SU-DHL-6 (cell line): ENCODE measurements at regions not wholly inside any gene's neighbourhood (a gene's known extent, or its start where the extent isn't known, plus 50 kb on each side); places are given as distances from the start of the nearest gene placed in this dataset.

Experiments used
- H2AFZ ChIP-seq: fragments of 200-600 bp; sonication (generic); 2 replicates; pipeline ENCODE4 v1.6.1; 2014; ENCODE audit warnings: low read depth, mild to moderate bottlenecking, moderate library complexity, mixed read lengths, antibody characterized with exemption, low read length; ENCODE audit not compliant: severe bottlenecking
- H3F3A ChIP-seq: fragments of 200-600 bp; shearing (Covaris generic); 2 replicates; pipeline ENCODE4 v1.6.0; 2016; ENCODE audit warnings: antibody characterized with exemption, mild to moderate bottlenecking; ENCODE audit not compliant: insufficient read depth
- H3K27ac ChIP-seq: fragments of 200-600 bp; sonication (generic); 2 replicates; pipeline ENCODE4 v1.5.1; 2016; ENCODE audit warnings: low read depth, mild to moderate bottlenecking, low read length, moderate library complexity, mixed read lengths
- H3K27me3 ChIP-seq: fragments of 200-600 bp; sonication (generic), shearing (Covaris generic); 2 replicates; pipeline ENCODE4 v1.6.0; 2014; ENCODE audit warnings: mild to moderate bottlenecking, low read length
- H3K36me3 ChIP-seq: fragments of 200-600 bp; sonication (generic); 2 replicates; pipeline ENCODE4 v1.6.1; 2014; ENCODE audit warnings: mild to moderate bottlenecking, low read length, mixed read lengths
- H3K4me2 ChIP-seq: fragments of 300-600, 200-600 bp; shearing (Covaris generic), sonication (generic); 2 replicates; pipeline ENCODE4 v1.6.0; 2014; ENCODE audit warnings: low read length, low read depth, mild to moderate bottlenecking; ENCODE audit not compliant: poor library complexity, severe bottlenecking
- H3K4me3 ChIP-seq: fragments of 200-600 bp; sonication (generic); 2 replicates; pipeline ENCODE4 v1.5.1; 2014; ENCODE audit warnings: antibody characterized with exemption, low read length, mild to moderate bottlenecking, mixed read lengths; ENCODE audit not compliant: insufficient read depth, poor library complexity, severe bottlenecking
- H3K79me2 ChIP-seq: fragments of 200-600 bp; sonication (generic); 2 replicates; pipeline ENCODE4 v1.6.1; 2014; ENCODE audit warnings: mild to moderate bottlenecking, low read length, moderate library complexity; ENCODE audit not compliant: insufficient read depth
- H3K9ac ChIP-seq: fragments of 200-600 bp; sonication (generic); 2 replicates; pipeline ENCODE4 v1.7.0; 2014; ENCODE audit warnings: mild to moderate bottlenecking, low read length
- H3K9me2 ChIP-seq: fragments of 200-600 bp; sonication (generic); replicated peaks from 2 replicates; pipeline ENCODE4 v1.6.1; 2014; ENCODE audit warnings: low read length; ENCODE audit not compliant: insufficient read depth
- H3K9me3 ChIP-seq: fragments of 200-600 bp; sonication (generic); 2 replicates; pipeline ENCODE4 v1.6.1; 2014; ENCODE audit warnings: low read length, mixed read lengths; ENCODE audit not compliant: insufficient read depth
- H4K20me1 ChIP-seq: fragments of 200-600 bp; sonication (generic); 2 replicates; pipeline ENCODE4 v1.6.1; 2014; ENCODE audit warnings: low read depth, mild to moderate bottlenecking, antibody characterized with exemption, low read length, moderate library complexity, mixed read lengths
- EZH2phosphoT487 ChIP-seq: fragments of 200-600 bp; sonication (generic), shearing (Covaris generic); conservative IDR thresholded peaks from 2 replicates; pipeline ENCODE4 v1.6.1; 2018; ENCODE audit warnings: mild to moderate bottlenecking, antibody characterized with exemption, low read length, moderate library complexity, mixed read lengths
- TF ChIP-seq, protein P1 (sequence below): fragments of 200-600 bp; sonication (generic); IDR thresholded peaks from one replicate; pipeline ENCODE4 v1.5.1; 2017; ENCODE audit warnings: antibody characterized with exemption, mild to moderate bottlenecking, low read length, moderate library complexity; ENCODE audit not compliant: insufficient read depth, poor library complexity, severe bottlenecking

DNA sequence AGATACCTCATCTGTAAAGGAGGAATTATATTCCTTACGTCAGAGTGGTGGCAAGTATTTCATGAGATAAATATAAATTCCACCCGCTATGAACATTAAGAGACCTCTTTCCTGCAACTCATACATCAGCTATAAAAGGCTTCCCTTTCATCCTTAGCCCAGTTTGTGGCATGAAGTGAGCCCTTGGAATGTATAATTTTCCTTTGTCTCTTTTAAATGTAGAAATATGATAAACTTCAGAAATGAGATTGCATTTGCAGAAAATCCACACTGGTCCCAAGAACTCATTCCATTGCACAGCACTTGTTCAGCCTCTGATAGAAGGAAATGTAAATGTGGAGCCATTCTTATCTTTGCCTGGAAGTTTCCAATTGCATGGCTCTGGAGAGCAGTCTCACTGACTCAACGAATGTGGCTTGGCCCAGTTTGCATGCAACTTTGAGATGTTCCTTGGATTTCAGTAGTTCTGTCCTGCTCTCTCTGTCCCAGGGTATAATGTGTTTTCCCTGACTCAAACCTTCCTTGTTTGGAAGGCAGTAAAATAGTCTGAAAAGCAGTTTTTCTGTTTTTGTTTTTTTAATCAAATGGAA lies 746.4 kb downstream of the CDH11 start:
- Histone ChIP-seq H3F3A (no peaks in the 10 kb centered on the region), H4K20me1 (no peaks in the 10 kb centered on the region), H2AFZ (no peak overlapping the region), H3K4me2 (no peak overlapping the region), H3K4me3 (no peak overlapping the region), H3K79me2 (no peaks in the 10 kb centered on the region), H3K9ac (no peak overlapping the region), H3K9me2 (no peaks in the 10 kb centered on the region), H3K27ac (no peak overlapping the region), H3K36me3 (no peaks in the 10 kb centered on the region), H3K9me3 (0 out of 2 replicates have a peak, but pooled peaks cover 3% of the 10 kb centered on the region), H3K27me3 (no peaks in the 10 kb centered on the region)
- TF ChIP-seq, protein P1, sequence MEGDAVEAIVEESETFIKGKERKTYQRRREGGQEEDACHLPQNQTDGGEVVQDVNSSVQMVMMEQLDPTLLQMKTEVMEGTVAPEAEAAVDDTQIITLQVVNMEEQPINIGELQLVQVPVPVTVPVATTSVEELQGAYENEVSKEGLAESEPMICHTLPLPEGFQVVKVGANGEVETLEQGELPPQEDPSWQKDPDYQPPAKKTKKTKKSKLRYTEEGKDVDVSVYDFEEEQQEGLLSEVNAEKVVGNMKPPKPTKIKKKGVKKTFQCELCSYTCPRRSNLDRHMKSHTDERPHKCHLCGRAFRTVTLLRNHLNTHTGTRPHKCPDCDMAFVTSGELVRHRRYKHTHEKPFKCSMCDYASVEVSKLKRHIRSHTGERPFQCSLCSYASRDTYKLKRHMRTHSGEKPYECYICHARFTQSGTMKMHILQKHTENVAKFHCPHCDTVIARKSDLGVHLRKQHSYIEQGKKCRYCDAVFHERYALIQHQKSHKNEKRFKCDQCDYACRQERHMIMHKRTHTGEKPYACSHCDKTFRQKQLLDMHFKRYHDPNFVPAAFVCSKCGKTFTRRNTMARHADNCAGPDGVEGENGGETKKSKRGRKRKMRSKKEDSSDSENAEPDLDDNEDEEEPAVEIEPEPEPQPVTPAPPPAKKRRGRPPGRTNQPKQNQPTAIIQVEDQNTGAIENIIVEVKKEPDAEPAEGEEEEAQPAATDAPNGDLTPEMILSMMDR: no peak
- TF ChIP-seq EZH2phosphoT487: no peak

DNA sequence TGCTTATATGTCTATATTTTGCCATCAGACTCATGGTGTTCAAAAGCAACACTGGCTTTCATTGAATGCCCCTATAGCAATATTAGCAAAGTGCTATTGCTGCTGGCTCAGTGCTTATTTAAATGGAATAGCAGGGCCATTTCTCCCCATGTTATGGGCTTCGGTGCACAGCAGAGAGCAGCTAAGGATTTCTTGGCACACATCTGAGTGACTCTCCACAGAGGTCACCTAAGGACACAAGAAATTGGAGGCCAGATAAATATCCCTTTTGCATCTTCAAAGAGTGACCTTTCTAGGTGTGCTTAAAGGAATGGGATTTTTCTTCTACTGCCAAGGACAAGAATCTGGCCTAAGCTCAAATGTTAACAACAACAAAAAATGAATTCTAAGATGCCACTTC lies 751.8 kb downstream of the CDH11 start:
- Histone ChIP-seq H3K4me2 (no peak overlapping the region), H3K9ac (no peak overlapping the region), H3K36me3 (no peaks in the 10 kb centered on the region), H2AFZ (no peak overlapping the region), H3K27ac (no peak overlapping the region), H3K4me3 (no peak overlapping the region), H3K9me3 (no peaks in the 10 kb centered on the region), H3K79me2 (no peaks in the 10 kb centered on the region), H4K20me1 (no peaks in the 10 kb centered on the region), H3K9me2 (no peaks in the 10 kb centered on the region), H3K27me3 (no peaks in the 10 kb centered on the region), H3F3A (no peaks in the 10 kb centered on the region)
- TF ChIP-seq, protein P1: no peak
- no peak for TF ChIP-seq EZH2phosphoT487

DNA sequence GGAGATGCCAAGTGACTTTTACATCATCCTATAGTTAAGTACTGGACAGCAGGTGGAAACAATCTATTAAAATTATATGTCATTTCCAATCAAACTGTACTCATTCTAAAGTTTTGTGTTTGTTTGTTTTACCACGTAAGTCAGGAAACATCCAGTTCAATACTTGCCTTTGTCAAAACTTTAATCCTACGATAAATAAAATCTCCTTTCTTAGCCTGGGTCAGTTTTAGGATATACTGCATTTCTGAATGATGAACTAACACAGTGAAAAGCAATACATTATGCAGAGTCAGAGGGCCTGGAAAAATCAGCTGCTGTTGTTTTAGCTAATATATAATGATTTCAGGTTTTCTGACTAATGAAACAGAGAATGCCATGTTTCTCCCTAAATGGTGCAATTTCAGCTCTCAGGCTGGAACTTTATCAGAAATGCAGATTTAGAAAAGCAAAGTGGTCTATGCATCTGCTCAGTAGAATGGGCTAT lies 756.4 kb downstream of the CDH11 start:
- Histone ChIP-seq H3K4me2 (no peak overlapping the region), H3K4me3 (no peak overlapping the region)
- no peak for TF ChIP-seq EZH2phosphoT487
- TF ChIP-seq, protein P1: no peak

DNA sequence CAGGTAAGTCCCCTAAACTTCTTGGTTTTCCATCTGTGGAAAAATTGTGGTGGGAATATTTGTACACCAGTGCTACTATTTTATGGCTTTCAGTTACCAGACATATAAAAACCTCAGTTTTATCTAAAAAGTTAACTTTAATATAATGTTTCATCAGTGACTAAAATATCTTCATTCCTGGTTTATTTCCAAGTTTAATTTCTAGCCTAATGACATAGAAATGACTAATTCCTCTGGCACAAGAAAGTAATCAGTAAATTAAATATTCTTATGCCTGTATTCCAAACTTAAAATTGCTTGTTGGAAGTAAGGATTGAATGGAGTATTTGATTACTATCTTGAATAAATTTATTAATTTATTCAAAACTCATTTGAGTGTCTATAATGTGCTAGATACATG lies 757.0 kb downstream of the CDH11 start:
- Histone ChIP-seq H3K9me3 (no peaks in the 10 kb centered on the region), H3K27me3 (no peaks in the 10 kb centered on the region), H2AFZ (no peak overlapping the region), H3F3A (no peaks in the 10 kb centered on the region), H3K9me2 (no peaks in the 10 kb centered on the region), H3K4me2 (no peak overlapping the region), H3K79me2 (no peaks in the 10 kb centered on the region), H4K20me1 (no peaks in the 10 kb centered on the region), H3K27ac (no peak overlapping the region), H3K9ac (no peak overlapping the region), H3K36me3 (no peaks in the 10 kb centered on the region), H3K4me3 (no peak overlapping the region)
- TF ChIP-seq, protein P1: no peak
- TF ChIP-seq EZH2phosphoT487: no peak

More for the DNA sequence above, 756.4 kb downstream of the CDH11 start:
- Histone ChIP-seq H3K27ac (no peak overlapping the region), H3K9me2 (no peaks in the 10 kb centered on the region), H3K9me3 (no peaks in the 10 kb centered on the region), H4K20me1 (no peaks in the 10 kb centered on the region), H3K9ac (no peak overlapping the region), H3K36me3 (no peaks in the 10 kb centered on the region), H3K79me2 (no peaks in the 10 kb centered on the region), H3F3A (no peaks in the 10 kb centered on the region), H2AFZ (no peak overlapping the region), H3K27me3 (no peaks in the 10 kb centered on the region)
